H1 (cell line): ENCODE measurements at regions not wholly inside any gene's neighbourhood (a gene's known extent, or its start where the extent isn't known, plus 50 kb on each side); places are given as distances from the start of the nearest gene placed in this dataset.

Source experiments
- EGR1 ChIP-seq: IDR thresholded peaks from 2 replicates; pipeline ENCODE4 v1.6.1; 2011; ENCODE audit warnings: low read depth, low read length, borderline replicate concordance
- TF ChIP-seq, protein P1 (sequence below): fragments of 300-600 bp; sonication (generic); IDR thresholded peaks from 2 replicates; pipeline ENCODE4 v1.7.1; 2012; ENCODE audit warnings: low read length, moderate library complexity, mild to moderate bottlenecking, inconsistent platforms; ENCODE audit not compliant: insufficient replicate concordance

DNA sequence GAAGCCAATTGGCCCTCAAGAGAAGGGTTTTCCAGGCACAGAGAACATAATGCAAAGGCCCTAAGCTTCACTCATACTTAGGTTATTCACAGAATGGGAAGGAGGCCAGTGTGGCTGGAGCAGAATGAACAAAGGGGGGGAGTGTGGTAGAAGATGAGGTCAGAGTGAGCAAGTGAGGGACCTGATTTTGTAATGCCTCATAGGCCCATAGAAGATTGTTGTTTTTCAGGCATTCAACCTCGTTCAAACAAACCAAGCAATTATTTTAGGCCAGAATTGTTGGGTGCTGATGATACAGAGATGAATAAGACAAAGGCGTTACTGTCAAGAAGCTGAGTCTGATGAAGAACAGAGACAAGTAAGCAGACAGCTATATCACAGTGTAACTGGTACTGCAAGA, 54.5 kb upstream of the RAP1A start (continued):
- TF ChIP-seq, protein P1, sequence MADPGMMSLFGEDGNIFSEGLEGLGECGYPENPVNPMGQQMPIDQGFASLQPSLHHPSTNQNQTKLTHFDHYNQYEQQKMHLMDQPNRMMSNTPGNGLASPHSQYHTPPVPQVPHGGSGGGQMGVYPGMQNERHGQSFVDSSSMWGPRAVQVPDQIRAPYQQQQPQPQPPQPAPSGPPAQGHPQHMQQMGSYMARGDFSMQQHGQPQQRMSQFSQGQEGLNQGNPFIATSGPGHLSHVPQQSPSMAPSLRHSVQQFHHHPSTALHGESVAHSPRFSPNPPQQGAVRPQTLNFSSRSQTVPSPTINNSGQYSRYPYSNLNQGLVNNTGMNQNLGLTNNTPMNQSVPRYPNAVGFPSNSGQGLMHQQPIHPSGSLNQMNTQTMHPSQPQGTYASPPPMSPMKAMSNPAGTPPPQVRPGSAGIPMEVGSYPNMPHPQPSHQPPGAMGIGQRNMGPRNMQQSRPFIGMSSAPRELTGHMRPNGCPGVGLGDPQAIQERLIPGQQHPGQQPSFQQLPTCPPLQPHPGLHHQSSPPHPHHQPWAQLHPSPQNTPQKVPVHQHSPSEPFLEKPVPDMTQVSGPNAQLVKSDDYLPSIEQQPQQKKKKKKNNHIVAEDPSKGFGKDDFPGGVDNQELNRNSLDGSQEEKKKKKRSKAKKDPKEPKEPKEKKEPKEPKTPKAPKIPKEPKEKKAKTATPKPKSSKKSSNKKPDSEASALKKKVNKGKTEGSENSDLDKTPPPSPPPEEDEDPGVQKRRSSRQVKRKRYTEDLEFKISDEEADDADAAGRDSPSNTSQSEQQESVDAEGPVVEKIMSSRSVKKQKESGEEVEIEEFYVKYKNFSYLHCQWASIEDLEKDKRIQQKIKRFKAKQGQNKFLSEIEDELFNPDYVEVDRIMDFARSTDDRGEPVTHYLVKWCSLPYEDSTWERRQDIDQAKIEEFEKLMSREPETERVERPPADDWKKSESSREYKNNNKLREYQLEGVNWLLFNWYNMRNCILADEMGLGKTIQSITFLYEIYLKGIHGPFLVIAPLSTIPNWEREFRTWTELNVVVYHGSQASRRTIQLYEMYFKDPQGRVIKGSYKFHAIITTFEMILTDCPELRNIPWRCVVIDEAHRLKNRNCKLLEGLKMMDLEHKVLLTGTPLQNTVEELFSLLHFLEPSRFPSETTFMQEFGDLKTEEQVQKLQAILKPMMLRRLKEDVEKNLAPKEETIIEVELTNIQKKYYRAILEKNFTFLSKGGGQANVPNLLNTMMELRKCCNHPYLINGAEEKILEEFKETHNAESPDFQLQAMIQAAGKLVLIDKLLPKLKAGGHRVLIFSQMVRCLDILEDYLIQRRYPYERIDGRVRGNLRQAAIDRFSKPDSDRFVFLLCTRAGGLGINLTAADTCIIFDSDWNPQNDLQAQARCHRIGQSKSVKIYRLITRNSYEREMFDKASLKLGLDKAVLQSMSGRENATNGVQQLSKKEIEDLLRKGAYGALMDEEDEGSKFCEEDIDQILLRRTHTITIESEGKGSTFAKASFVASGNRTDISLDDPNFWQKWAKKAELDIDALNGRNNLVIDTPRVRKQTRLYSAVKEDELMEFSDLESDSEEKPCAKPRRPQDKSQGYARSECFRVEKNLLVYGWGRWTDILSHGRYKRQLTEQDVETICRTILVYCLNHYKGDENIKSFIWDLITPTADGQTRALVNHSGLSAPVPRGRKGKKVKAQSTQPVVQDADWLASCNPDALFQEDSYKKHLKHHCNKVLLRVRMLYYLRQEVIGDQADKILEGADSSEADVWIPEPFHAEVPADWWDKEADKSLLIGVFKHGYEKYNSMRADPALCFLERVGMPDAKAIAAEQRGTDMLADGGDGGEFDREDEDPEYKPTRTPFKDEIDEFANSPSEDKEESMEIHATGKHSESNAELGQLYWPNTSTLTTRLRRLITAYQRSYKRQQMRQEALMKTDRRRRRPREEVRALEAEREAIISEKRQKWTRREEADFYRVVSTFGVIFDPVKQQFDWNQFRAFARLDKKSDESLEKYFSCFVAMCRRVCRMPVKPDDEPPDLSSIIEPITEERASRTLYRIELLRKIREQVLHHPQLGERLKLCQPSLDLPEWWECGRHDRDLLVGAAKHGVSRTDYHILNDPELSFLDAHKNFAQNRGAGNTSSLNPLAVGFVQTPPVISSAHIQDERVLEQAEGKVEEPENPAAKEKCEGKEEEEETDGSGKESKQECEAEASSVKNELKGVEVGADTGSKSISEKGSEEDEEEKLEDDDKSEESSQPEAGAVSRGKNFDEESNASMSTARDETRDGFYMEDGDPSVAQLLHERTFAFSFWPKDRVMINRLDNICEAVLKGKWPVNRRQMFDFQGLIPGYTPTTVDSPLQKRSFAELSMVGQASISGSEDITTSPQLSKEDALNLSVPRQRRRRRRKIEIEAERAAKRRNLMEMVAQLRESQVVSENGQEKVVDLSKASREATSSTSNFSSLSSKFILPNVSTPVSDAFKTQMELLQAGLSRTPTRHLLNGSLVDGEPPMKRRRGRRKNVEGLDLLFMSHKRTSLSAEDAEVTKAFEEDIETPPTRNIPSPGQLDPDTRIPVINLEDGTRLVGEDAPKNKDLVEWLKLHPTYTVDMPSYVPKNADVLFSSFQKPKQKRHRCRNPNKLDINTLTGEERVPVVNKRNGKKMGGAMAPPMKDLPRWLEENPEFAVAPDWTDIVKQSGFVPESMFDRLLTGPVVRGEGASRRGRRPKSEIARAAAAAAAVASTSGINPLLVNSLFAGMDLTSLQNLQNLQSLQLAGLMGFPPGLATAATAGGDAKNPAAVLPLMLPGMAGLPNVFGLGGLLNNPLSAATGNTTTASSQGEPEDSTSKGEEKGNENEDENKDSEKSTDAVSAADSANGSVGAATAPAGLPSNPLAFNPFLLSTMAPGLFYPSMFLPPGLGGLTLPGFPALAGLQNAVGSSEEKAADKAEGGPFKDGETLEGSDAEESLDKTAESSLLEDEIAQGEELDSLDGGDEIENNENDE, result no peak
- TF ChIP-seq EGR1, result no peak
